Activated gamma-delta T cell treated with Interleukin-2 at 50 U/mL for 16 hours (primary cell): ENCODE measurements at regions not wholly inside any gene's neighbourhood (a gene's known extent, or its start where the extent isn't known, plus 50 kb on each side); places are given as distances from the start of the nearest gene placed in this dataset.

Experiments used
- DNase-seq: peaks from one replicate; pipeline ENCODE4 v3.0.0-alpha.2; 2020

- DNase-seq, result no peak
Measured at GRCh38 chr17:74151551-74152315, 51.7 kb upstream of the RPL38 start.

GRCh38 chr17:74152591-74153455 is 50.7 kb upstream of the RPL38 start:
- no peak for DNase-seq

GRCh38 chr17:74153456-74153810 is 50.0 kb upstream of the RPL38 start:
- DNase-seq, result no peak
